ENCODE measurements at regions not wholly inside any gene's neighbourhood (a gene's known extent, or its start where the extent isn't known, plus 50 kb on each side); places are given as distances from the start of the nearest gene placed in this dataset.

DNA sequence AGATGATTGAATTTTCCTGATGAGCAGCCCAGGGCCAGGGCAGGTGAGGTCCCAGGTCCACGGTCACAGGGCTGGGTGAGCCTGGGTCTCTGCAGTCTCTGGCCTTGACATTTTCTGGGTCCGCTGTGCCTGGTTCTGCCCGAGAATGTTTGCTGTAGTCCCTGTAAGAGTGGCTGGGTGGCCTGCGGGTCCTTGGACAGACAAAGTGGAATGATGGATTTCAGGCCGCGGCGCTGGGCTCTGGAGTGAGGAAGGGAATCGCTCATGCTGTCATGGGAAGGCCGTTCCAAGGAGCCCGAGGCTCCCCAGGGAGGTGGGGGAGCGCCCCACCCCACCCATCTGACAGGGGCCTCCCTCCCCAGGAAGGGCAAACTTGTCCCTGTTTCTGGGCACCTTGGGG is 153.5 kb upstream of the CIBAR2 start:
- no peaks in the 10 kb centered on the region for H3K9me3 ChIP-seq
- TF ChIP-seq POLR2A (IDR thresholded peaks at IDR 0.05) = no peak
- no peaks in the 10 kb centered on the region for H3K27me3 ChIP-seq
- intact Hi-C loops (cut with DNase I; ENCODE audit: low total_unique reads) = no loop called here
- H3K27ac ChIP-seq = no peak overlapping the region
- DNase-seq = no peak
- no peaks in the 10 kb centered on the region for H3K4me1 ChIP-seq
- no peak overlapping the region for H3K4me3 ChIP-seq
- H3K36me3 ChIP-seq = no peaks in the 10 kb centered on the region
- 87 to 93% (median 88%) methylated on average over 8 to 11 of the region's 11 CpGs for WGBS, 5 donors

DNA sequence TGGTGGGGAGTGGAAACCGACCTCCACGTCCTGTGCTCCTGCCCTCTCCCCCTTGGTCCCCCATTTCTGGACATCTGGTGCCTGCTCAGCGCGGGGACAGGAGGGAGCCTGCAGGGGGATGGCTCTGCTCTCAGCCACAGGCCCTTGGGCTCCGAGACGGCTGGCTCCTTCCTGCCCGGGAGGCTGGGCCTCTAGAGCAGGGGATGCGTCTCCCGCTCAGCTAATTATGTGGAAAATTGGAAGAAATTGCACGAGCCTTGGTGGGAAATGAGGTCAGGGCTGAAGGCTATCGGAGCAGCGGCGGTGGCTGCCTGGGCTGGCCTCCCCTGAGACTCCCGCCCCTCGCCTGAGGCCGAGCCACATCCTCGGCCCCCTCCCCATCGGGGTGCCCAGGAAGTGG is 154.6 kb upstream of the CIBAR2 start:
- DNase-seq = no peak
- Histone ChIP-seq H3K4me3 (no peak overlapping the region), H3K27me3 (no peaks in the 10 kb centered on the region), H3K4me1 (no peaks in the 10 kb centered on the region), H3K27ac (no peak overlapping the region), H3K36me3 (no peaks in the 10 kb centered on the region), H3K9me3 (no peaks in the 10 kb centered on the region)
- TF ChIP-seq POLR2AphosphoS5 (IDR thresholded peaks at IDR 0.05) (no peak), EP300 (IDR thresholded peaks at IDR 0.05) (no peak), POLR2A (IDR thresholded peaks at IDR 0.05) (no peak)
- TF ChIP-seq, protein P1, sequence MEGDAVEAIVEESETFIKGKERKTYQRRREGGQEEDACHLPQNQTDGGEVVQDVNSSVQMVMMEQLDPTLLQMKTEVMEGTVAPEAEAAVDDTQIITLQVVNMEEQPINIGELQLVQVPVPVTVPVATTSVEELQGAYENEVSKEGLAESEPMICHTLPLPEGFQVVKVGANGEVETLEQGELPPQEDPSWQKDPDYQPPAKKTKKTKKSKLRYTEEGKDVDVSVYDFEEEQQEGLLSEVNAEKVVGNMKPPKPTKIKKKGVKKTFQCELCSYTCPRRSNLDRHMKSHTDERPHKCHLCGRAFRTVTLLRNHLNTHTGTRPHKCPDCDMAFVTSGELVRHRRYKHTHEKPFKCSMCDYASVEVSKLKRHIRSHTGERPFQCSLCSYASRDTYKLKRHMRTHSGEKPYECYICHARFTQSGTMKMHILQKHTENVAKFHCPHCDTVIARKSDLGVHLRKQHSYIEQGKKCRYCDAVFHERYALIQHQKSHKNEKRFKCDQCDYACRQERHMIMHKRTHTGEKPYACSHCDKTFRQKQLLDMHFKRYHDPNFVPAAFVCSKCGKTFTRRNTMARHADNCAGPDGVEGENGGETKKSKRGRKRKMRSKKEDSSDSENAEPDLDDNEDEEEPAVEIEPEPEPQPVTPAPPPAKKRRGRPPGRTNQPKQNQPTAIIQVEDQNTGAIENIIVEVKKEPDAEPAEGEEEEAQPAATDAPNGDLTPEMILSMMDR (IDR thresholded peaks at IDR 0.05) = no peak
- intact Hi-C loops (cut with DNase I; ENCODE audit: low total_unique reads) = no loop called here
- 81 to 92% (median 87%) methylated on average over 18 of the region's 18 CpGs for WGBS, 5 donors

DNA sequence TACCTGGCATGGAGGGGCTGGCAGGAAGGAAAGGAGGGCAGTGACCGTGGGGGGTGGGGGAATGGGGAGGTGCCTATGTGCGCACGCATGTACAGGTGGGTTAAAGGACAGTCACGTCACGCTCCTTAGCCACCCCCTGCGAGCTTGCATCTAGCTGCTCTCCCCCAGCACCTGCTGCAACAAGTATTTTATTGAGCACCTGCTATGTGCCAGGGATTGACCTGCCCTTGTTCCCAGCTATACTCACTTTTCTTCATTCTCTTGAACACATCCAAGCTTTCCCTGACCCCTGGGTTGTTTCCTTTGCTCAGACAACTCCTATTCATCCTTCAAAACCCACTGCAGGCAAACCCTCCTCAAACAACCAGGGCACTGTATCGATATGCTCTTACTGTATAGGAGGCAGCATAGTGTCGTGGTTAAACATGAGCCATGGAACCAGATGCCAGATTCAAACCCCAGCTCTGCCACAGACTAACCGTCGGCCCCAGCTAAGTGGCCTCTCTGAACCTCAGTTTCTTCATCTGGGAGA is 155.2 kb upstream of the CIBAR2 start:
- H3K36me3 ChIP-seq = no peaks in the 10 kb centered on the region
- no peak overlapping the region for H3K27ac ChIP-seq
- intact Hi-C loops (cut with DNase I; ENCODE audit: low total_unique reads) = no loop called here
- no peaks in the 10 kb centered on the region for H3K9me3 ChIP-seq
- no peaks in the 10 kb centered on the region for H3K4me1 ChIP-seq
- H3K27me3 ChIP-seq = no peaks in the 10 kb centered on the region
- H3K4me3 ChIP-seq = no peak overlapping the region
- WGBS, 5 donors = 93 to 96% (median 95%) methylated on average over 10 of the region's 10 CpGs
- TF ChIP-seq POLR2AphosphoS5 (IDR thresholded peaks at IDR 0.05) (no peak), EP300 (IDR thresholded peaks at IDR 0.05) (no peak), POLR2A (IDR thresholded peaks at IDR 0.05) (no peak)
- TF ChIP-seq, protein P1 (IDR thresholded peaks at IDR 0.05) = no peak
- DNase-seq = no peak

DNA sequence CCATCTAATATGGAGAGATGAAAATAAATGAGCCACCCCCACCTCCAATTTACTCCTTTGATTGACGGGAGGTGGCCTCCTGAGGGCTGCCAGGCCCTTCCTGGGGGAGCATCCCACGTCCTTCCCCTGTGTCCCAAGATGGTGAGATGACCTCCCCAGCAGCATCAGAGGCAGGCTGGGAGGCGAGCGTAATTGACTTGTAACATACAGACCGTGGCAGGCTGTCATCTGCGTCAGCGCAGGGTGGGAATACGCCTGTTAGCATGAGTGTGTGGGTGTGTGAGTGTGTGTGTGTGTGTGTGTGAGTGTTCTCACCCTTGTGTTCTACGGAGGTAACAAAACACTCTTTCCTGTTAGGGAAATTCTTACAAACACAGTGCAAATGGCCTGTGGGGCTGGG is 156.9 kb upstream of the CIBAR2 start:
- Histone ChIP-seq H3K4me1 (no peaks in the 10 kb centered on the region), H3K27me3 (no peaks in the 10 kb centered on the region), H3K4me3 (no peak overlapping the region), H3K9me3 (no peaks in the 10 kb centered on the region), H3K36me3 (no peaks in the 10 kb centered on the region), H3K27ac (no peak overlapping the region)
- WGBS, 5 donors = 73 to 92% (median 89%) methylated on average over 9 of the region's 9 CpGs
- TF ChIP-seq POLR2AphosphoS5 (IDR thresholded peaks at IDR 0.05) (no peak), POLR2A (IDR thresholded peaks at IDR 0.05) (no peak), EP300 (IDR thresholded peaks at IDR 0.05) (no peak)
- TF ChIP-seq, protein P1 (IDR thresholded peaks at IDR 0.05) = no peak
- no peak for DNase-seq
- intact Hi-C loops (cut with DNase I; ENCODE audit: low total_unique reads) = no loop called here

DNA sequence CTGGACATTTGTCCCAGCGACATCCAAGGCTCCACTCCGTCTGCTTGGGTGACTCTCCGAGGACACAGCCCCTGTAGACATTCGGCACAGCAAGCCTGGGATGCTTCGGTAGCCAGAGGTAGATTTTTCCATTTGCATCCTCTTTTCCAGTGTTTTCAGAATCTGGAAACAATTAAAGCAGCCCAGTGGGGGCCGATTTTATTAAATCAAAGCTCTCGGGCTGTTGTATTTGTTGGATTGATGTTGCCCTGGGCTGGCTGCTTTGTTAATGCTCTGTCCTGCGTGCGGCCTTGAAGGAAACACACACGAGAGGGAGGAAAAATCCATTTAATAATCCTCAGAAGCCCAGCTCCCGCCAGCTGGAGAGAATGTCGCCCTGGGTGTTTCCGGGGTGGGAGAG is 158.1 kb upstream of the CIBAR2 start:
- no peaks in the 10 kb centered on the region for H3K27me3 ChIP-seq
- H3K9me3 ChIP-seq = no peaks in the 10 kb centered on the region
- intact Hi-C loops (cut with DNase I; ENCODE audit: low total_unique reads) = loop anchor here (10.0 kb wide), 1 partner anchor 444 kb away; no protein-coding TSS in a partner anchor
- no peak overlapping the region for H3K27ac ChIP-seq
- WGBS, 5 donors = 80 to 88% (median 87%) methylated on average over 13 of the region's 13 CpGs
- H3K4me3 ChIP-seq = no peak overlapping the region
- H3K36me3 ChIP-seq = no peaks in the 10 kb centered on the region
- H3K4me1 ChIP-seq = peaks cover 0 to 5% (median 0%) of the 10 kb centered on the region in 4 donors
- TF ChIP-seq, protein P1 (IDR thresholded peaks at IDR 0.05) = no peak
- no peak for TF ChIP-seq EP300 (IDR thresholded peaks at IDR 0.05)
- no peak for TF ChIP-seq POLR2A (IDR thresholded peaks at IDR 0.05)
- TF ChIP-seq POLR2AphosphoS5 (IDR thresholded peaks at IDR 0.05) = no peak
- no peak for DNase-seq
